Spleen (tissue), 11 donors: ENCODE measurements at regions not wholly inside any gene's neighbourhood (a gene's known extent, or its start where the extent isn't known, plus 50 kb on each side); places are given as distances from the start of the nearest gene placed in this dataset.

Experiments used
- DNase-seq: peaks from one replicate; pipeline ENCODE4 v3.0.0-alpha.2; 2020
- H3K27ac ChIP-seq, 8 donors: fragments of 200-600 bp; sonication (generic) in 7 of 8; 1 replicate in 4 of 8; 2 replicates in 4 of 8; pipeline versions ENCODE4 v1.5.0 to v1.8.0; 2016 to 2021; ENCODE audit warnings: inconsistent platforms in 4 of 8, mild to moderate bottlenecking in 4 of 8, moderate library complexity in 1 of 8
- H3K27me3 ChIP-seq, 7 donors: fragments of 200-600 bp; sonication (generic) in 6 of 7; replicated peaks in 1 of 7; 1 replicate in 4 of 7; 2 replicates in 3 of 7; pipeline versions ENCODE4 v1.5.0 to v1.8.0; 2016 to 2021; ENCODE audit warnings: inconsistent platforms in 3 of 7, mild to moderate bottlenecking in 1 of 7
- H3K36me3 ChIP-seq, 6 donors: fragments of 200-600 bp; sonication (generic) in 5 of 6; 1 replicate in 4 of 6; 2 replicates in 2 of 6; pipeline versions ENCODE4 v1.5.0 to v1.8.0; 2016 to 2021; ENCODE audit warnings: inconsistent platforms in 2 of 6
- H3K4me1 ChIP-seq, 6 donors: fragments of 200-600 bp; sonication (generic) in 5 of 6; 1 replicate in 3 of 6; 2 replicates in 3 of 6; pipeline versions ENCODE4 v1.5.0 to v1.8.0; 2016 to 2021; ENCODE audit warnings: inconsistent platforms in 3 of 6
- H3K4me3 ChIP-seq, 8 donors: fragments of 200-600 bp; sonication (generic) in 7 of 8; 1 replicate in 4 of 8; 2 replicates in 4 of 8; pipeline versions ENCODE4 v1.5.0 to v1.8.0; 2016 to 2021; ENCODE audit warnings: inconsistent platforms in 4 of 8, mild to moderate bottlenecking in 4 of 8, moderate library complexity in 2 of 8
- H3K9me3 ChIP-seq, 8 donors: fragments of 200-600 bp; sonication (generic) in 7 of 8; 1 replicate in 4 of 8; 2 replicates in 4 of 8; pipeline versions ENCODE4 v1.5.0 to v1.8.0; 2016 to 2021; ENCODE audit warnings: inconsistent platforms in 4 of 8
- CTCF ChIP-seq, 11 experiments: fragments of 200-600 bp in 7 of 11; fragments of 450-650 bp in 4 of 11; sonication (generic) in 4 of 11; IDR thresholded peaks in 8 of 11; conservative IDR thresholded peaks in 3 of 11; 1 replicate in 7 of 11; 2 replicates in 4 of 11; pipeline versions ENCODE4 v1.4.0 to v1.8.0; 2016 to 2021; ENCODE audit warnings: antibody characterized with exemption in 11 of 11, inconsistent platforms in 4 of 11, mild to moderate bottlenecking in 1 of 11
- POLR2A ChIP-seq, 3 donors: fragments of 450-650 bp; IDR thresholded peaks; one replicate each; pipeline ENCODE4 v1.5.1; 2017; ENCODE audit warnings: antibody characterized with exemption in 3 of 3, mild to moderate bottlenecking in 1 of 3
- POLR2AphosphoS5 ChIP-seq, 3 donors: sonication (generic); formaldehyde crosslinking; IDR thresholded peaks; one replicate each; pipeline ENCODE4 v1.5.1; 2017; ENCODE audit warnings: antibody characterized with exemption in 3 of 3
- WGBS, 5 donors: extraction: QIAGEN DNeasy Blood & Tissue Kit in 3 of 5; methylation state at CpG; one replicate each; pipeline versions ENCODE4 v1.1.5 to v1.1.7; 2013 to 2018; 5-methylcytosine and 5-hydroxymethylcytosine counted together
- intact Hi-C: fragments of 100-400 bp; cut with DNase I; formaldehyde crosslinking; loops from one replicate; pipeline ENCODE4 v1.15.0; 2023; ENCODE audit warnings: low total_unique reads
- donor health status: healthy with polysubstance abuse.
- donor health status: DM: no; HTN: no; CAD: no; lungs with moderate emphysema.
- donor health status: DM: no; HTN: no; CAD: no.
- donor health status: Bipolar disorder and iron deficiency.
- donor health status: healthy.
- donor health status: DM: no; HTN: no; CAD: no.
- donor health status: DM: yes; HTN: yes; CAD: no.

DNA sequence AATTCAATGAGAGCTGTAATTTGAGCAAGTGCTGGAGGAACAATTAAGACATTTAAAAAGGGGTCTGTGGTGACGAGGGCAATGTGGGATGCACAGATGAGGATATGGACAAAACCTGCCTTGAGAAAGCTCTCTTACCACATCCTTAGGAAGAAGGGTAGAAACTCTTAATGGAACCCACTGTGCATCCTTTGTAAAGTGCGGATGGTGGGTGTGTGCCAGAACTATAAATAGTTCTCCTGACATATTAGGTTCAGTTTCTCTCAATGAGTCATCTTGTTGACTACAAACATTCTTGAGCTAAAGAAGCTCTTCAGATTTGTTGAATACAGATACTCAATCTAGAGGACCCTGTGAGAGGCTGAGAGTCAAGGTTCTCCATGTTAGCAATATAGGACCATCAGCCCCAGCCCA lies 106.1 kb upstream of the ANO4 start:
- no peak overlapping the region for H3K4me3 ChIP-seq
- 64 to 77% (median 75%) methylated on average over 2 of the region's 2 CpGs for WGBS, 5 donors
- H3K36me3 ChIP-seq = no peaks in the 10 kb centered on the region
- intact Hi-C loops = no loop called here
- peaks cover 0 to 35% (median 20%) of the 10 kb centered on the region in 8 donors for H3K9me3 ChIP-seq
- no peaks in the 10 kb centered on the region for H3K4me1 ChIP-seq
- no peak for DNase-seq
- no peaks in the 10 kb centered on the region for H3K27me3 ChIP-seq
- no peak overlapping the region for H3K27ac ChIP-seq
- TF ChIP-seq CTCF (IDR thresholded peaks at IDR 0.05 in 8 of 11, conservative IDR thresholded peaks at IDR 0.05 in 3 of 11) = no peak
- TF ChIP-seq POLR2AphosphoS5 (IDR thresholded peaks at IDR 0.05) = no peak
- TF ChIP-seq POLR2A (IDR thresholded peaks at IDR 0.05) = no peak

GRCh38 chr12:100692502-100692901 lies 102.1 kb upstream of the ANO4 start:
- no peak for DNase-seq
- TF ChIP-seq CTCF (IDR thresholded peaks at IDR 0.05 in 8 of 11, conservative IDR thresholded peaks at IDR 0.05 in 3 of 11) = no peak
- TF ChIP-seq POLR2AphosphoS5 (IDR thresholded peaks at IDR 0.05) = no peak
- no peak for TF ChIP-seq POLR2A (IDR thresholded peaks at IDR 0.05)
- intact Hi-C loops = no loop called here

GRCh38 chr12:100698518-100698917 lies 96.1 kb upstream of the ANO4 start:
- Histone ChIP-seq H3K4me3 (no peak overlapping the region), H3K9me3 (no peaks in the 10 kb centered on the region), H3K27me3 (no peaks in the 10 kb centered on the region), H3K36me3 (no peaks in the 10 kb centered on the region), H3K27ac (no peak overlapping the region), H3K4me1 (no peaks in the 10 kb centered on the region)
- intact Hi-C loops = no loop called here
- WGBS, 5 donors = 67 to 88% (median 74%) methylated on average over 2 of the region's 2 CpGs
- no peak for TF ChIP-seq POLR2A (IDR thresholded peaks at IDR 0.05)
- TF ChIP-seq POLR2AphosphoS5 (IDR thresholded peaks at IDR 0.05) = no peak
- no peak for TF ChIP-seq CTCF (IDR thresholded peaks at IDR 0.05 in 8 of 11, conservative IDR thresholded peaks at IDR 0.05 in 3 of 11)
- DNase-seq = no peak

More at GRCh38 chr12:100692502-100692901, 102.1 kb upstream of the ANO4 start:
- WGBS, 5 donors = 76 to 91% (median 85%) methylated on average over 1 of the region's 1 CpG
- no peaks in the 10 kb centered on the region for H3K9me3 ChIP-seq
- no peaks in the 10 kb centered on the region for H3K27me3 ChIP-seq
- H3K4me1 ChIP-seq = no peaks in the 10 kb centered on the region
- no peak overlapping the region for H3K4me3 ChIP-seq
- no peak overlapping the region for H3K27ac ChIP-seq
- H3K36me3 ChIP-seq = no peaks in the 10 kb centered on the region

DNA sequence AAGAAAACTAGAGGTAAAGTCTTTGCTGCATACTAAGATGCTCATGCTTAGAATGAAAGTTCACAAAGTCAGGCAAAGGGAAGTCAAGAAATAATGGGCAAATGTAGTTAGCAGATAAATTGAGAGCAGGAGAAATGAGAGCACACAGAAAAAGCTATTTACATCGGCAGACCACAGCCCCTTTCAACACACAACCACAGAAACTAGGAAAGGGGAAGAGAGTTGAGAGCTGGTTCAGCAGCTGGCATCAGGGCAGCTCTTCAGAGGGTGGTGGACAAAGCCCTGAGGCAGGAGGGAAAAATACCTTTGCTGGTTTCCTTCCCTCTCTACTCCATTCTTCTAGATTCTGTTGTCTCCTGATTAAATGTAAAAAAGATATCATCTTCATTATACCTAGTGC lies 95.4 kb upstream of the ANO4 start:
- no peaks in the 10 kb centered on the region for H3K4me1 ChIP-seq
- H3K4me3 ChIP-seq = no peak overlapping the region
- no peaks in the 10 kb centered on the region for H3K9me3 ChIP-seq
- no peaks in the 10 kb centered on the region for H3K27me3 ChIP-seq
- H3K36me3 ChIP-seq = no peaks in the 10 kb centered on the region
- H3K27ac ChIP-seq = no peak overlapping the region
- TF ChIP-seq CTCF (IDR thresholded peaks at IDR 0.05 in 8 of 11, conservative IDR thresholded peaks at IDR 0.05 in 3 of 11) = no peak
- TF ChIP-seq POLR2AphosphoS5 (IDR thresholded peaks at IDR 0.05) = no peak
- TF ChIP-seq POLR2A (IDR thresholded peaks at IDR 0.05) = no peak
- WGBS, 5 donors = 14 to 33% (median 31%) methylated on average over 1 of the region's 1 CpG
- intact Hi-C loops = no loop called here
- DNase-seq = no peak
